H1 (cell line): ENCODE measurements at regions not wholly inside any gene's neighbourhood (a gene's known extent, or its start where the extent isn't known, plus 50 kb on each side); places are given as distances from the start of the nearest gene placed in this dataset.

Experiments used
- ATF3 ChIP-seq: IDR thresholded peaks from 2 replicates; pipeline ENCODE4 v1.6.1; 2011; ENCODE audit warnings: low read depth, mild to moderate bottlenecking, low read length; ENCODE audit not compliant: insufficient read depth
- BRCA1 ChIP-seq: IDR thresholded peaks from 2 replicates; pipeline ENCODE4 v1.6.1; 2012; ENCODE audit warnings: low read depth, low read length, improper control_type of control experiment
- CHD2 ChIP-seq: IDR thresholded peaks from 2 replicates; pipeline ENCODE4 v1.6.1; 2012; ENCODE audit warnings: low read length, improper control_type of control experiment
- EGR1 ChIP-seq: IDR thresholded peaks from 2 replicates; pipeline ENCODE4 v1.6.1; 2011; ENCODE audit warnings: low read depth, low read length, borderline replicate concordance
- FOSL1 ChIP-seq: IDR thresholded peaks from 2 replicates; pipeline ENCODE4 v1.6.1; 2011; ENCODE audit warnings: mild to moderate bottlenecking, low read depth, low read length, moderate library complexity; ENCODE audit not compliant: insufficient read depth
- SP2 ChIP-seq: IDR thresholded peaks from 2 replicates; pipeline ENCODE4 v1.6.1; 2012; ENCODE audit warnings: mild to moderate bottlenecking, low read length, inconsistent platforms

GRCh38 chr10:89837165-89838043 is 136.0 kb downstream of the KIF20B start (continued):
- TF ChIP-seq FOSL1 (no peak), EGR1 (no peak), CHD2 (no peak), BRCA1 (no peak), SP2 (no peak), ATF3 (no peak)
